Thyroid gland (tissue), 4 donors: ENCODE measurements at regions not wholly inside any gene's neighbourhood (a gene's known extent, or its start where the extent isn't known, plus 50 kb on each side); places are given as distances from the start of the nearest gene placed in this dataset.

ENCODE experiments used
- POLR2A ChIP-seq, 2 donors: fragments of 450-650 bp; IDR thresholded peaks; one replicate each; pipeline ENCODE4 v1.6.1; 2017; ENCODE audit warnings: antibody characterized with exemption in 2 of 2, mild to moderate bottlenecking in 2 of 2, moderate library complexity in 1 of 2
- TF ChIP-seq, protein P1 (sequence below), 6 experiments: fragments of 200-600 bp in 3 of 6; fragments of 450-650 bp in 3 of 6; sonication (generic) in 3 of 6; IDR thresholded peaks; one replicate each; pipeline ENCODE4 v1.5.1; 2016 to 2019; ENCODE audit warnings: antibody characterized with exemption in 6 of 6, mild to moderate bottlenecking in 2 of 6, inconsistent platforms in 1 of 6, moderate library complexity in 1 of 6

DNA sequence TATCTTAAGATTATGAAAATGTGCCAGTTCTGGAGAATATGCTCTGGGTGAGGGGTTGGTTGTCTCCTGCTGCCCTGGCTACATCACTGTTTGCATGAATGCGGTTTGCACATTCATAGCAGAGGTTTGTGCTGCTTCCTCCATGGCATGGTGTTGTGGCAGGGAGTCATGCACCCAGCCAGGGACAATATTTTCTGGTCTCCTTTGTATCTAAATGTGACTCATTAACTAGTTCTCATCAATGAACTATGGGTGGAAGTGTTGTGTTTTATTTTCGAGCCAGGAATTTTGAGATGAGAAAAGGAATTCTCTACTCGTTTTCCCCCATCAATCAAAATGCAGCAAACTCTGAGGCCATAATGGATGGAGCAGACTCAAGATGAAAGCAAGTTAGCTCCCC lies 527.3 kb downstream of the SNAPC1 start:
- TF ChIP-seq, protein P1, sequence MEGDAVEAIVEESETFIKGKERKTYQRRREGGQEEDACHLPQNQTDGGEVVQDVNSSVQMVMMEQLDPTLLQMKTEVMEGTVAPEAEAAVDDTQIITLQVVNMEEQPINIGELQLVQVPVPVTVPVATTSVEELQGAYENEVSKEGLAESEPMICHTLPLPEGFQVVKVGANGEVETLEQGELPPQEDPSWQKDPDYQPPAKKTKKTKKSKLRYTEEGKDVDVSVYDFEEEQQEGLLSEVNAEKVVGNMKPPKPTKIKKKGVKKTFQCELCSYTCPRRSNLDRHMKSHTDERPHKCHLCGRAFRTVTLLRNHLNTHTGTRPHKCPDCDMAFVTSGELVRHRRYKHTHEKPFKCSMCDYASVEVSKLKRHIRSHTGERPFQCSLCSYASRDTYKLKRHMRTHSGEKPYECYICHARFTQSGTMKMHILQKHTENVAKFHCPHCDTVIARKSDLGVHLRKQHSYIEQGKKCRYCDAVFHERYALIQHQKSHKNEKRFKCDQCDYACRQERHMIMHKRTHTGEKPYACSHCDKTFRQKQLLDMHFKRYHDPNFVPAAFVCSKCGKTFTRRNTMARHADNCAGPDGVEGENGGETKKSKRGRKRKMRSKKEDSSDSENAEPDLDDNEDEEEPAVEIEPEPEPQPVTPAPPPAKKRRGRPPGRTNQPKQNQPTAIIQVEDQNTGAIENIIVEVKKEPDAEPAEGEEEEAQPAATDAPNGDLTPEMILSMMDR (IDR thresholded peaks at IDR 0.05): no peak
- TF ChIP-seq POLR2A (IDR thresholded peaks at IDR 0.05): no peak
